ENCODE measurements at regions not wholly inside any gene's neighbourhood (a gene's known extent, or its start where the extent isn't known, plus 50 kb on each side); places are given as distances from the start of the nearest gene placed in this dataset.
"Not testable (repeated sequence)": the region's sequence is repeated elsewhere in the genome, so short reads cannot be mapped to it uniquely, and the experiment has no call there.

DNA sequence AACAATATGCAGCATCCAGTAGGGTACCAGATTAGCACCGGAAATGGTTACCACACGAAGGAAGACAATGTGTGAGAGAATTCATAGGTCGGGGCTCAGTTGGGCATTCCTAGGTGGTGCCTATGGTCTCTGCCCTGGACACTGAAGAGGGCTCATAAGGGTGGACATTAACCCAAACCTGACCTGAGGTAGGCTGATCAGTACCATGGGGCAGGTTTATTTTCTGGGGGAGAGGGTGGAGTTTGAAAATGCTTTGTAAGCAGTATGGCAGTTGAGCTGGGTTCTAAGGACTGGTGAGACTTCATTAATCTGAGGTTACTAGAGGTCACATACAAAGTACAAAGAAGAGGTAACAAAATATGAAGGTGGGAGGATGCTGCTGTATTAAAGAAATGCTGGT lies 68.4 kb downstream of the RPL22L1 start:
- Histone ChIP-seq H3K4me2 (ENCODE audit: insufficient read depth, low read length) (no peak overlapping the region), H4K20me1 (replicated peaks; ENCODE audit: control insufficient read depth, extremely low read depth, insufficient read depth, low read length) (no peaks in the 10 kb centered on the region), H3K9me3 (replicated peaks; ENCODE audit: control insufficient read depth, insufficient read depth, low read length) (no peaks in the 10 kb centered on the region), H3K27me3 (ENCODE audit: control insufficient read depth in 2 of 2, insufficient read depth in 2 of 2, low read length in 2 of 2) (no peaks in the 10 kb centered on the region), H3K36me3 (ENCODE audit: control insufficient read depth in 2 of 2, extremely low read depth in 1 of 2, insufficient read depth in 2 of 2, low read length in 2 of 2) (no peaks in the 10 kb centered on the region), H3K4me1 (ENCODE audit: control insufficient read depth, extremely low read depth, insufficient read depth, low read length) (peaks cover 36% of the 10 kb centered on the region), H3K27ac (ENCODE audit: insufficient read depth, low read depth, low read length) (peak overlapping the region; percentile 76), H3K9ac (replicated peaks; ENCODE audit: extremely low read depth, insufficient read depth, low read length) (no peak overlapping the region), H3K9me1 (replicated peaks; ENCODE audit: control insufficient read depth, extremely low read depth, insufficient read depth, low read length) (no peaks in the 10 kb centered on the region), H2AFZ (ENCODE audit: low read depth, low read length) (no peak overlapping the region), H3K79me2 (ENCODE audit: control insufficient read depth, insufficient read depth, low read length) (no peaks in the 10 kb centered on the region), H3K4me3 (replicated peaks in 1 of 3; ENCODE audit: insufficient read depth in 1 of 3, low read depth in 1 of 3, low read length in 3 of 3) (no peak overlapping the region)
- no TSS peak for BruUV-seq (replicated peaks)
- dilution Hi-C loops (cut with MboI; ENCODE audit: extremely low pct_ligation_motif_present, low sequenced_read_pairs) (no loop called here), intact Hi-C loops (cut with micrococcal nuclease) (loop anchor here (5.0 to 10.0 kb wide), 2 partner anchors 189 to 217 kb away; partner anchors contain the start of gene SLC7A14)
- DNase-seq (ENCODE audit: low read depth, low spot score) (no peak), FAIRE-seq (no peak)
- POLR2A ChIA-PET = interaction anchor here (0.6 to 1.8 kb wide), 3 partner anchors 41 to 351 kb away, joined by 4 to 9 read pairs (median 8); no protein-coding TSS in a partner anchor
- no peak for TF ChIP-seq GATA2 (IDR thresholded peaks at IDR 0.05; ENCODE audit: insufficient read depth, insufficient read length, low read depth, low read length)
- no peak for TF ChIP-seq JUN (IDR thresholded peaks at IDR 0.05; ENCODE audit: borderline replicate concordance, insufficient read depth, insufficient read length, low read depth)
- TF ChIP-seq MYC (IDR thresholded peaks at IDR 0.05; ENCODE audit: low read depth, low read length) = no peak
- TF ChIP-seq FOS (IDR thresholded peaks at IDR 0.05; ENCODE audit: borderline replicate concordance, insufficient read depth, low read length) = no peak
- TF ChIP-seq, protein P1, sequence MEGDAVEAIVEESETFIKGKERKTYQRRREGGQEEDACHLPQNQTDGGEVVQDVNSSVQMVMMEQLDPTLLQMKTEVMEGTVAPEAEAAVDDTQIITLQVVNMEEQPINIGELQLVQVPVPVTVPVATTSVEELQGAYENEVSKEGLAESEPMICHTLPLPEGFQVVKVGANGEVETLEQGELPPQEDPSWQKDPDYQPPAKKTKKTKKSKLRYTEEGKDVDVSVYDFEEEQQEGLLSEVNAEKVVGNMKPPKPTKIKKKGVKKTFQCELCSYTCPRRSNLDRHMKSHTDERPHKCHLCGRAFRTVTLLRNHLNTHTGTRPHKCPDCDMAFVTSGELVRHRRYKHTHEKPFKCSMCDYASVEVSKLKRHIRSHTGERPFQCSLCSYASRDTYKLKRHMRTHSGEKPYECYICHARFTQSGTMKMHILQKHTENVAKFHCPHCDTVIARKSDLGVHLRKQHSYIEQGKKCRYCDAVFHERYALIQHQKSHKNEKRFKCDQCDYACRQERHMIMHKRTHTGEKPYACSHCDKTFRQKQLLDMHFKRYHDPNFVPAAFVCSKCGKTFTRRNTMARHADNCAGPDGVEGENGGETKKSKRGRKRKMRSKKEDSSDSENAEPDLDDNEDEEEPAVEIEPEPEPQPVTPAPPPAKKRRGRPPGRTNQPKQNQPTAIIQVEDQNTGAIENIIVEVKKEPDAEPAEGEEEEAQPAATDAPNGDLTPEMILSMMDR (IDR thresholded peaks at IDR 0.05; ENCODE audit: extremely low read depth in 1 of 2, insufficient read depth in 1 of 2, low read depth in 1 of 2, low read length in 2 of 2) = no peak
- TF ChIP-seq, protein P2, sequence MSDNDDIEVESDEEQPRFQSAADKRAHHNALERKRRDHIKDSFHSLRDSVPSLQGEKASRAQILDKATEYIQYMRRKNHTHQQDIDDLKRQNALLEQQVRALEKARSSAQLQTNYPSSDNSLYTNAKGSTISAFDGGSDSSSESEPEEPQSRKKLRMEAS (IDR thresholded peaks at IDR 0.05; ENCODE audit: insufficient read depth, insufficient read length) = no peak
- no peak for TF ChIP-seq POLR2A (IDR thresholded peaks at IDR 0.05; ENCODE audit: low read depth, low read length)
- CTCF ChIA-PET = interaction anchor here (1.1 to 2.7 kb wide), 7 partner anchors 10 to 388 kb away, joined by 3 to 17 read pairs (median 4); no protein-coding TSS in a partner anchor

DNA sequence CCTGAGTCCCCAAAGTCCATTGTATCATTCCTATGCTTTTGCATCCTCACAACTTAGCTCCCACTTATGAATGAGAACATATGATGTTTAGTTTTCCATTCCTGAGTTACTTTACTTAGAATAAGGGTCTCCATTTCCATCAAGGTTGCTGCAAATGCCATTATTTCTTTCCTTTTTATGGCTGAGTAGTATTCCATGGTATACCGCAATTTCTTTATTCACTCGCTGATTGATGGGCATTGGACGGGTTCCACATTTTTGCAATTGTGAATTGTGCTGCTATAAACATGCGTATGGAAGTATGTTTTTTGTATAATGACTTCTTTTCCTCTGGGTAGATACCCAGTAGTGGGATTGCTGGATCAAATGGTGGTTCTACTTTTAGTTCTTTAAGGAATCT lies 69.7 kb downstream of the RPL22L1 start:
- H3K79me2 ChIP-seq (ENCODE audit: control insufficient read depth, insufficient read depth, low read length); H3K4me2 ChIP-seq (ENCODE audit: insufficient read depth, low read length); POLR2A ChIA-PET; H3K27ac ChIP-seq (ENCODE audit: insufficient read depth, low read depth, low read length); DNase-seq (ENCODE audit: low read depth, low spot score); H3K9me3 ChIP-seq (replicated peaks; ENCODE audit: control insufficient read depth, insufficient read depth, low read length); H3K36me3 ChIP-seq (ENCODE audit: control insufficient read depth in 2 of 2, extremely low read depth in 1 of 2, insufficient read depth in 2 of 2, low read length in 2 of 2); BruUV-seq (replicated peaks); H3K27me3 ChIP-seq (ENCODE audit: control insufficient read depth in 2 of 2, insufficient read depth in 2 of 2, low read length in 2 of 2); H3K4me3 ChIP-seq (replicated peaks in 1 of 3; ENCODE audit: insufficient read depth in 1 of 3, low read depth in 1 of 3, low read length in 3 of 3); H3K9me1 ChIP-seq (replicated peaks; ENCODE audit: control insufficient read depth, extremely low read depth, insufficient read depth, low read length); H2AFZ ChIP-seq (ENCODE audit: low read depth, low read length); dilution Hi-C loops (cut with MboI; ENCODE audit: extremely low pct_ligation_motif_present, low sequenced_read_pairs); H3K9ac ChIP-seq (replicated peaks; ENCODE audit: extremely low read depth, insufficient read depth, low read length); FAIRE-seq; H4K20me1 ChIP-seq (replicated peaks; ENCODE audit: control insufficient read depth, extremely low read depth, insufficient read depth, low read length): not testable (repeated sequence)
- intact Hi-C loops (cut with micrococcal nuclease) = loop anchor here (5.0 to 10.0 kb wide), 2 partner anchors 188 to 215 kb away; partner anchors contain the start of gene SLC7A14
- CTCF ChIA-PET = interaction anchor here (0.6 to 1.9 kb wide), 5 partner anchors 9 to 476 kb away, joined by 3 to 5 read pairs (median 5); no protein-coding TSS in a partner anchor
- H3K4me1 ChIP-seq (ENCODE audit: control insufficient read depth, extremely low read depth, insufficient read depth, low read length) = peaks cover 36% of the 10 kb centered on the region
